Spinal cord (tissue), 9 donors: ENCODE measurements at regions not wholly inside any gene's neighbourhood (a gene's known extent, or its start where the extent isn't known, plus 50 kb on each side); places are given as distances from the start of the nearest gene placed in this dataset.

Experiments
- DNase-seq, 6 donors: peaks; one replicate each; pipeline versions ENCODE4 v3.0.0 to v3.0.0-alpha.2; 2013 to 2015; ENCODE audit warnings: low spot score in 6 of 6, low read depth in 4 of 6
- H3K27ac ChIP-seq: one replicate; pipeline ENCODE4 v1.5.1; 2013; ENCODE audit warnings: low read depth, low read length, control low read depth
- H3K27me3 ChIP-seq: one replicate; pipeline ENCODE4 v1.6.1; 2013; ENCODE audit warnings: low read length; ENCODE audit not compliant: control insufficient read depth, insufficient read depth
- H3K36me3 ChIP-seq: one replicate; pipeline ENCODE4 v1.6.1; 2013; ENCODE audit warnings: low read length; ENCODE audit not compliant: control insufficient read depth, insufficient read depth
- H3K4me1 ChIP-seq: one replicate; pipeline ENCODE4 v1.6.1; 2013; ENCODE audit warnings: low read length; ENCODE audit not compliant: control insufficient read depth, insufficient read depth
- H3K4me3 ChIP-seq: one replicate; pipeline ENCODE4 v1.5.1; 2013; ENCODE audit warnings: low read depth, low read length, control low read depth
- H3K9me3 ChIP-seq: one replicate; pipeline ENCODE4 v1.6.1; 2013; ENCODE audit warnings: low read length; ENCODE audit not compliant: control insufficient read depth, insufficient read depth
- WGBS: methylation state at CpG from one replicate; pipeline ENCODE4 v1.1.5; 2013; ENCODE audit warnings: missing lambda C conversion rate; ENCODE audit not compliant: insufficient coverage; 5-methylcytosine and 5-hydroxymethylcytosine counted together
- donor health status: healthy.

DNA sequence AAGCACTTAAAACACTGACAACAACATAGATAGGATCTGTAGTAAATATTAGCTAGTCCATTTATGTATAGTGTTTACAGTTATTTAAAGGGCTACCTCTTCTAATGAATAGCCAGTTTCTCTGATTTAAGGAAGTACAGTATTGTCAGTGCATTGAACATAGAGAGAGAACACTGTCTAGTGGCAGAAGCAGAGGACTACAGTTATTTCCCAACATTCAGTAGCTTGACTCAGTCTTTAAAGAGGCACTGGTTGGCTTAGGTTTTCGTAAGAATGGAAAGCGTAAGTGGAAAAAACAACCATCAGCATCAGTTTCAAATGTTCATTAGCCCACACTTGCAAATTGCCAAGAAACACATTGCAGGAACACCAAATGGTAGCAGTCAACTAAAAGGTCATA lies 125.0 kb upstream of the HMGA2 start:
- peak in 2 of 6 donors; percentile 8 to 10 for DNase-seq
- Histone ChIP-seq H3K4me3 (no peak overlapping the region), H3K9me3 (no peaks in the 10 kb centered on the region), H3K36me3 (no peaks in the 10 kb centered on the region), H3K4me1 (no peaks in the 10 kb centered on the region), H3K27me3 (no peaks in the 10 kb centered on the region), H3K27ac (no peak overlapping the region)
- no CpG with 5 or more reads among the region's 2 CpGs for WGBS

DNA sequence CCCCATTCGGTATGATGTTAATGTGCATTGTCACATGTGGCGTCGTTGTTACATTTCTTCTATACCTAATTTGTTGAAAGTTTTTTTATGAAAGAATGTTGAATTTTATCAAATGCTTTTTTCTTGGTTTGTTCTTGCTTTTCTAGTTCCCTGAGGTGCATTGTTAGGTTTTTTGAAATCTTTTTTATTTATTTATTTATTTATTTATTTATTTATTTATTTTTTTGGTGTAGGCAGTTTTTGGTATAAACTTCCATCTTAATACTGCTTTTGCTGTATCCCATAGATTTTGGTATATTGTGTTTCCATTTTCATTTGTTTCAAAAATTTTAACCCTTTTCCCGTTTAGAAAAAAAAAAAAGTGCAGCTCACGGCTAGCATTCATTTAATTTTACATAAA lies 121.1 kb upstream of the HMGA2 start:
- no peak for DNase-seq
- Histone ChIP-seq H3K27ac (no peak overlapping the region), H3K36me3 (no peaks in the 10 kb centered on the region), H3K27me3 (no peaks in the 10 kb centered on the region), H3K4me1 (no peaks in the 10 kb centered on the region), H3K9me3 (peaks cover 7% of the 10 kb centered on the region), H3K4me3 (no peak overlapping the region)
- no CpG with 5 or more reads among the region's 5 CpGs for WGBS

DNA sequence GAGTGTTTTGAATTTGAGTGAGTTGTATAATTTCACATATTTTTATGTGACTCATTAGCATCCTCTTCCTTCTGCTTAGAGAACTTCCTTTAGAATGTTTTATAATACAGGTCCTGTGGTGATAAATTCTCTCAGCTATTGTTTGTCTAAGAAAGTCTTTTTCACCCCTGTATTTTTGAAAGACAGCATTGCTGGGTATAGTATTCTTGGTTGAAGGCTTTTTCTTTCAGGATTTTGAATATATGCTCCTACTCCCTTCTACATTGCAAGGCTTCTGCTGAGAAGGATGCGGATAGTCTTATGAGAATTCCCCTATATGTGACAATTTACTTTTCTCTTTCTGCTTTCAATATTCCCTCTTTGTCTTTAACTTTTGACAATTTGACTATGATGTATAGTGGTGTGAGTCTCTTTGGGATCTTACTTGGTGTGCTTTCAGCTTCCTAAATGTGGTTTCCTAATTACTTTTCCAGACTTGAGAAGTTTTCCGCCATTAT lies 118.9 kb upstream of the HMGA2 start:
- no CpG with 5 or more reads among the region's 2 CpGs for WGBS
- H3K4me1 ChIP-seq: no peaks in the 10 kb centered on the region
- H3K4me3 ChIP-seq: no peak overlapping the region
- no peak overlapping the region for H3K27ac ChIP-seq
- no peaks in the 10 kb centered on the region for H3K36me3 ChIP-seq
- H3K27me3 ChIP-seq: no peaks in the 10 kb centered on the region
- peaks cover 7% of the 10 kb centered on the region for H3K9me3 ChIP-seq
- no peak for DNase-seq

DNA sequence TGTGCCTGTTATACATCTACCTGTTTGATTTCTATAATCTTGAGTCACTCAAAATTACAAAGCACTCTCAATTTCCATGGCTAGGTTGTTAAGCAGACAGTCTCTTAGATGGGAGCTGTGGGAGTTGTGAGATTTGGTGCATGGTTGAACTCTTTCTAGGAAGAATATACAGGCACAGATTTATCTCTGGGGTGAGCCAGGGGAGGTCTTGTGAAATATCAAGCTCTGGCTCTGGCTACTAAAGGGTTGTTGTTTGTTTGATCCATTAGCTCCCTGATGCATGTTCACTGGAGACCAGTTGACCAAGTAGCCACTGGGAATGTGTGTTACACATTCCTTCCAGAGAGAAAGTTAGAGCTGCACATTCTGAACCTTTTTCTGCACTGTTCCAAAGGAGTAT lies 117.2 kb upstream of the HMGA2 start:
- Histone ChIP-seq H3K4me3 (no peak overlapping the region), H3K9me3 (peaks cover 7% of the 10 kb centered on the region), H3K27me3 (no peaks in the 10 kb centered on the region), H3K4me1 (no peaks in the 10 kb centered on the region), H3K27ac (no peak overlapping the region), H3K36me3 (no peaks in the 10 kb centered on the region)
- no peak for DNase-seq

DNA sequence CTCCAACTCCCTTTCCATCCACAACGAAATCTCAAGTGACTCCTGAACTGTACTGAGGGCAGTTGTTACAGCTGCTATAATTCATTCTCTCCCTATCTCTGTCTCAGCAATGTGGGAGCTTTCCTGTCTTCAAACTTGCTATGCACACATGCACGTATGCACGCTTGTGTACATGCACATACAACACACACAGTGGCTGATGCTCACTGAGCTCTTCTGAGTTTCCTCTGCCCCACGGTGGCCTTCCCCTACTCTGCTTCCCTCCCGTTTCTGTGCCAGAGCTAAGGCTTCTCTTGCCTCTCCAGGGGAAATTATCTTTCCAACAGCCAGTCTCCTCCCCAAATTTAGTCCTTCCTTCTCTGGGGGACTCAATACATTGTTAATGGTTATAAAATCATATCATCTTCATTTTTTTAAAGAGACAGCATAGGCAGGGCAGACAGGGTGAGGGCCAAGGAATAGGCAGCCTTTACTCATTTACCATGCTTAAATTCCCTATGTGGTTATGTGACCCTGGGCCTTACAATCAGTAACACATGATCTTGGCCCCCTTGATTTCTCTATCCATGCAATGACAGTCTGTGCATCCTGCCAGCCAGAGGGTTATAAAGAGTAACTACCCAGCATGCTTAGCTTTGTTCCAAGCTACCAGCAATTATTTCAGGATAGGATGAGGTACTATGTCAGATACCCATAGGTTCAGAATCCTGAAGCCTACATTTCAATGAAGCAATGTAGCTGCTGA lies 111.9 kb upstream of the HMGA2 start:
- WGBS: 79% methylated on average over 5 of the region's 5 CpGs
- no peaks in the 10 kb centered on the region for H3K4me1 ChIP-seq

DNA sequence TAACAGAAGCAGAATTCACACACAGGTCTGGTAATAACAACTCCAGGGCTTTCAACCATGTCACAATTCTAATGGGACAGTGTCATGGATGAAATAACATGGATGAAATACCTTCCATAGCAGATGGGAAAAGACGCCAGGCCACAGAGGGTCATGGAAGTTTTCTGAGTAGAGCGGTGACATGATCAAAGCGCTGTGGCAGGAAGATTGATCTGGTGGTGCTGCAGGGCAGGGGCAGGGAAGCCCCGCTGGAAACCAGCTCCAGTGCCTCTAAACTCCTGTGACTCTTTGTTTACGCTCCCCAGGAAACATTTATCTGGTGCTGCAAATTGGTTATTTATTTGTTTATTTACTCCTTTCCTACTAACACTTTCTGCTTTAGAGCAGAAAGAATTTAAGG lies 108.3 kb upstream of the HMGA2 start:
- H3K4me3 ChIP-seq: no peak overlapping the region
- H3K4me1 ChIP-seq: no peaks in the 10 kb centered on the region
- no peak overlapping the region for H3K27ac ChIP-seq
- DNase-seq: no peak
- H3K36me3 ChIP-seq: no peaks in the 10 kb centered on the region
- no peaks in the 10 kb centered on the region for H3K9me3 ChIP-seq
- 37% methylated on average over 3 of the region's 5 CpGs for WGBS
- H3K27me3 ChIP-seq: no peaks in the 10 kb centered on the region

More for the DNA sequence above, 111.9 kb upstream of the HMGA2 start:
- no peaks in the 10 kb centered on the region for H3K9me3 ChIP-seq
- no peak overlapping the region for H3K27ac ChIP-seq
- DNase-seq: no peak
- no peaks in the 10 kb centered on the region for H3K36me3 ChIP-seq
- H3K4me3 ChIP-seq: no peak overlapping the region
- H3K27me3 ChIP-seq: no peaks in the 10 kb centered on the region

DNA sequence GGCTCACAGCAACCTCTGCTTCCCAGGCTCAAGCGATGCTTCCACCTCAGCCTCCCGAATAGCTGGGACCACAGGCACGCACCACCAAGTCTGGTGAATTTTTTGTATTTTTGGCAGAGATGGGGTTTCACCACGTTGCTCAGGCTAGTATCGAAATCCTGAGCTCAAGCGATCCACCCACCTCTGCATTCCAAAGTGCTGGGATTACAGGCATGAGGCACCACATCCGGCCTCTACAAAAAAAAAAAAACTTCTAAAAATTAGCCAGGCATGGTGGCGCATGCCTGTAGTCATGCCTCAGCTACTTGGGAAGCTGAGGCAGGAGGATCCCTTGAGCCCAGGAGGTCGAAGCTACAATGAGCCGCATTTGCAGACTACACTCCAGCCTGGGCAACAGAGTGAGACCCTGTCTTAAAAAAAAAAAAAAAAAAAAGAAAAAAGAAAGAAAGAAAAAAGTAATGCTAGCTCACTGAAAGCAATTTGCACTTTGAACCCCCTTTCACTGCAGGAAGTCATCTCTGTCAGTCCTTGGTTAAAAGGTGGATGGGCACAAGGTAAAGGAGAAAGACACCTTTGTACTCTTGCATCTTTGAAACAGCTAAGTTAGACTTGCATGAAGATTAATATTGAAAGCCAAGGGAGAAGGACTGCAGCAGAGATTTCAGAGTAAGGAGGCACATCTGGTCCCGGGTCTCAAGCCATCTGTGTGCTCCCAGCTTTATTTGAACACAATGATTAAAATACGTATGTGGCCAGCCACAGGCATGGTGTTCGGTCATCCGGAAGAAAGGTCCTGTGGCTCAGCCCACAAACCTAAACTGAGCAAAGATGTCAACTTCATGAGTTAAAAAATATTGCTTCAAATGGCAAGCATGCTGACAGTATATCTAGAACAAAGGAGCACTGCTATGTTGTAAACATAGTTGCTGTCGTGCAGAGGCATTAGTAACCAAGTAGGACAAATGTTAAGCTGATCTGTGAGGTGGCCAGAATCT lies 103.8 kb upstream of the HMGA2 start:
- Histone ChIP-seq H3K4me3 (no peak overlapping the region), H3K36me3 (no peaks in the 10 kb centered on the region), H3K9me3 (no peaks in the 10 kb centered on the region), H3K4me1 (no peaks in the 10 kb centered on the region), H3K27ac (no peak overlapping the region), H3K27me3 (no peaks in the 10 kb centered on the region)
- peak in 1 of 6 donors; percentile 9 for DNase-seq
- 79% methylated on average over 9 of the region's 15 CpGs for WGBS

DNA sequence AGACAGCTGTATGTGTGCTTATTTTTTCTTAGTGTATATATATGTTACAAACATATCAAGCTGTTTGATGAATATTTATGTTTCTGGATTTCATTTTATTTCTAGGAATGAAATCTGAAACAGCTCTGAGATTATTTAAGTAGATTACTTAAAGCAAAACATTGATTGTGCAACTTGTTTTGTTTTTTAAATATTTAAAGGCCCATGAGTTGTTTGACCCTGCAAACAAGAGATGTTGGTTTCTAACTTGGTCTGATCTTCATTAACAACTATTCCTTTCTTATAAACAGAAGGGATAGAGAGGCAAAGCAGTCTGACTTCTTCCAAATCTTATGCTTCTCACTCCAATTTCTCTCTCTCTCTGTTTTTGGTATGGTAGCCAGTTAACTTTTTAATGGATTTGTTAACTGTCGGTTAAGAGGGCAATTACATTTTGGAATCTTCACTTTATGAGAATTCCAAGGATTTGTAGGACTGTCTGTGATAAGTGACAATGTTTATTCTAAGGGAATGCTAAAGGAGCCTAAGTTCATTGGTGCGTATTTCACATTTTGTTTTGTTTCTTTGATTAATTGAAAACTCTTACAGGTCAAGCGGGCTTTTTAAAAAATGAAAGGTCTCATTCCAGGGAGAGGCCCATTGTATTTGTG lies 102.6 kb upstream of the HMGA2 start:
- peaks cover under 1% of the 10 kb centered on the region for H3K27me3 ChIP-seq
- no peaks in the 10 kb centered on the region for H3K9me3 ChIP-seq
- H3K4me1 ChIP-seq: no peaks in the 10 kb centered on the region
- no peak overlapping the region for H3K4me3 ChIP-seq
- no peak for DNase-seq
- no peak overlapping the region for H3K27ac ChIP-seq
- WGBS: 66% methylated on average over 3 of the region's 3 CpGs
- no peaks in the 10 kb centered on the region for H3K36me3 ChIP-seq

DNA sequence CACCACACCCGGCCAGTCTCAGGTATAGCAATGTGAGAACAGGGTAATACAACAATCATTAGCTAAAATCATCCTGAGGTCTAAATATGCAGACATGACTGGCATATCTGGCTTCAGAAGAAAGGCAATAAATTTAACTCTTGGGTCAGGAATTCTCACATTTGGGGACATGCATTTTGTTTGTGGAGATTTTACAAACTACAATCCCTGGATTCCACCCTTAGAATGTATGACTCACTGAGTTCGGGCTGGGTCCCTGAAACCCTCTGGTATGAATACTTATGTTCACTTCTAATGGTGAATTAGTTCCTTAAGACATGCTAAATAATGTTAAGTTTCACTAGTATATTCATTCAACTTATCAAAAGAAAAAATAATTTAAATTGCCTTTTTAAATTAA lies 98.9 kb upstream of the HMGA2 start:
- DNase-seq: no peak
- H3K9me3 ChIP-seq: no peaks in the 10 kb centered on the region
- no peak overlapping the region for H3K4me3 ChIP-seq
- WGBS: no CpG with 5 or more reads among the region's 2 CpGs
- H3K27me3 ChIP-seq: peaks cover 32% of the 10 kb centered on the region
- H3K27ac ChIP-seq: no peak overlapping the region
- H3K4me1 ChIP-seq: peaks cover 9% of the 10 kb centered on the region
- no peaks in the 10 kb centered on the region for H3K36me3 ChIP-seq
